ENCODE measurements at regions not wholly inside any gene's neighbourhood (a gene's known extent, or its start where the extent isn't known, plus 50 kb on each side); places are given as distances from the start of the nearest gene placed in this dataset.

- Histone ChIP-seq H3K36me3 (ENCODE audit: insufficient read depth, low read length) (no peaks in the 10 kb centered on the region), H4K20me1 (ENCODE audit: insufficient read depth, low read length, poor library complexity, severe bottlenecking) (no peaks in the 10 kb centered on the region), H2AFZ (ENCODE audit: low read length) (no peak overlapping the region), H3K9me2 (replicated peaks; ENCODE audit: low read depth, low read length) (no peaks in the 10 kb centered on the region), H3K9ac (ENCODE audit: low read depth, low read length, poor library complexity, severe bottlenecking) (no peak overlapping the region), H3K4me3 (ENCODE audit: low read length, poor library complexity, severe bottlenecking) (no peak overlapping the region), H3K27me3 (ENCODE audit: insufficient read depth, low read length, poor library complexity, severe bottlenecking) (no peaks in the 10 kb centered on the region), H3K9me3 (ENCODE audit: insufficient read depth, low read depth, low read length) (no peaks in the 10 kb centered on the region), H3K79me2 (ENCODE audit: insufficient read depth, low read length) (no peaks in the 10 kb centered on the region), H3K4me2 (ENCODE audit: low read depth, low read length, poor library complexity, severe bottlenecking) (no peak overlapping the region), H3F3A (ENCODE audit: low read depth) (no peaks in the 10 kb centered on the region), H3K4me1 (ENCODE audit: insufficient read depth, low read length, poor library complexity, severe bottlenecking) (no peaks in the 10 kb centered on the region)
- no peak for TF ChIP-seq EZH2phosphoT487 (IDR thresholded peaks at IDR 0.05; ENCODE audit: borderline replicate concordance)
- TF ChIP-seq CTCF (conservative IDR thresholded peaks at IDR 0.05; ENCODE audit: low read length) = no peak
Measured at GRCh38 chr9:81351166-81351565, 338.2 kb downstream of the TLE1 start.

- H3K9ac ChIP-seq (ENCODE audit: low read depth, low read length, poor library complexity, severe bottlenecking) = no peak overlapping the region
- H2AFZ ChIP-seq (ENCODE audit: low read length) = no peak overlapping the region
- no peak overlapping the region for H3K4me2 ChIP-seq (ENCODE audit: low read depth, low read length, poor library complexity, severe bottlenecking)
- no peaks in the 10 kb centered on the region for H3K36me3 ChIP-seq (ENCODE audit: insufficient read depth, low read length)
- H3K4me3 ChIP-seq (ENCODE audit: low read length, poor library complexity, severe bottlenecking) = no peak overlapping the region
- H3F3A ChIP-seq (ENCODE audit: low read depth) = no peaks in the 10 kb centered on the region
- no peak for TF ChIP-seq EZH2phosphoT487 (IDR thresholded peaks at IDR 0.05; ENCODE audit: borderline replicate concordance)
- TF ChIP-seq CTCF (conservative IDR thresholded peaks at IDR 0.05; ENCODE audit: low read length) = no peak
- H3K79me2 ChIP-seq (ENCODE audit: insufficient read depth, low read length) = no peaks in the 10 kb centered on the region
- no peaks in the 10 kb centered on the region for H4K20me1 ChIP-seq (ENCODE audit: insufficient read depth, low read length, poor library complexity, severe bottlenecking)
- no peaks in the 10 kb centered on the region for H3K9me3 ChIP-seq (ENCODE audit: insufficient read depth, low read depth, low read length)
- no peaks in the 10 kb centered on the region for H3K4me1 ChIP-seq (ENCODE audit: insufficient read depth, low read length, poor library complexity, severe bottlenecking)
- no peaks in the 10 kb centered on the region for H3K9me2 ChIP-seq (replicated peaks; ENCODE audit: low read depth, low read length)
- H3K27me3 ChIP-seq (ENCODE audit: insufficient read depth, low read length, poor library complexity, severe bottlenecking) = no peaks in the 10 kb centered on the region
Measured at GRCh38 chr9:81344366-81344765, 345.0 kb downstream of the TLE1 start.

- no peaks in the 10 kb centered on the region for H3K79me2 ChIP-seq (ENCODE audit: insufficient read depth, low read length)
- H3K9me2 ChIP-seq (replicated peaks; ENCODE audit: low read depth, low read length) = no peaks in the 10 kb centered on the region
- H3K36me3 ChIP-seq (ENCODE audit: insufficient read depth, low read length) = no peaks in the 10 kb centered on the region
- H2AFZ ChIP-seq (ENCODE audit: low read length) = no peak overlapping the region
- H3K9ac ChIP-seq (ENCODE audit: low read depth, low read length, poor library complexity, severe bottlenecking) = no peak overlapping the region
- no peaks in the 10 kb centered on the region for H3K4me1 ChIP-seq (ENCODE audit: insufficient read depth, low read length, poor library complexity, severe bottlenecking)
- no peak for TF ChIP-seq EZH2phosphoT487 (IDR thresholded peaks at IDR 0.05; ENCODE audit: borderline replicate concordance)
- H3K9me3 ChIP-seq (ENCODE audit: insufficient read depth, low read depth, low read length) = peaks cover 6% of the 10 kb centered on the region; the same call in 1 of the 2 replicates
- no peak overlapping the region for H3K4me2 ChIP-seq (ENCODE audit: low read depth, low read length, poor library complexity, severe bottlenecking)
- no peaks in the 10 kb centered on the region for H4K20me1 ChIP-seq (ENCODE audit: insufficient read depth, low read length, poor library complexity, severe bottlenecking)
- no peaks in the 10 kb centered on the region for H3K27me3 ChIP-seq (ENCODE audit: insufficient read depth, low read length, poor library complexity, severe bottlenecking)
- H3K4me3 ChIP-seq (ENCODE audit: low read length, poor library complexity, severe bottlenecking) = no peak overlapping the region
- no peaks in the 10 kb centered on the region for H3F3A ChIP-seq (ENCODE audit: low read depth)
Measured at GRCh38 chr9:81335879-81336421, 353.4 kb downstream of the TLE1 start.

- Histone ChIP-seq H3F3A (ENCODE audit: low read depth) (no peaks in the 10 kb centered on the region), H3K4me3 (ENCODE audit: low read length, poor library complexity, severe bottlenecking) (no peak overlapping the region), H2AFZ (ENCODE audit: low read length) (no peak overlapping the region), H3K36me3 (ENCODE audit: insufficient read depth, low read length) (no peaks in the 10 kb centered on the region), H4K20me1 (ENCODE audit: insufficient read depth, low read length, poor library complexity, severe bottlenecking) (no peaks in the 10 kb centered on the region), H3K4me1 (ENCODE audit: insufficient read depth, low read length, poor library complexity, severe bottlenecking) (no peaks in the 10 kb centered on the region), H3K79me2 (ENCODE audit: insufficient read depth, low read length) (no peaks in the 10 kb centered on the region), H3K27me3 (ENCODE audit: insufficient read depth, low read length, poor library complexity, severe bottlenecking) (no peaks in the 10 kb centered on the region), H3K9me3 (ENCODE audit: insufficient read depth, low read depth, low read length) (no peaks in the 10 kb centered on the region), H3K9ac (ENCODE audit: low read depth, low read length, poor library complexity, severe bottlenecking) (no peak overlapping the region), H3K9me2 (replicated peaks; ENCODE audit: low read depth, low read length) (no peaks in the 10 kb centered on the region), H3K4me2 (ENCODE audit: low read depth, low read length, poor library complexity, severe bottlenecking) (no peak overlapping the region)
- no peak for TF ChIP-seq CTCF (conservative IDR thresholded peaks at IDR 0.05; ENCODE audit: low read length)
- TF ChIP-seq EZH2phosphoT487 (IDR thresholded peaks at IDR 0.05; ENCODE audit: borderline replicate concordance) = no peak
Measured at GRCh38 chr9:81321551-81321950, 367.8 kb downstream of the TLE1 start.

Measured in Loucy (cell line).